GM23338 (cell line): ENCODE measurements at regions not wholly inside any gene's neighbourhood (a gene's known extent, or its start where the extent isn't known, plus 50 kb on each side); places are given as distances from the start of the nearest gene placed in this dataset.

Experiments used
- ATAC-seq: fragments of 200-7000 bp; cut with Tn5 transposase; 3 replicates; pipeline ENCODE4 v1.9.1; 2020
- DNase-seq: peaks from one replicate; pipeline ENCODE4 v3.0.0-alpha.2; 2015; ENCODE audit warnings: low spot score
- H2AFZ ChIP-seq: fragments of 200-600 bp; sonication (generic); 2 replicates; pipeline ENCODE4 v1.8.0; 2016; ENCODE audit warnings: antibody characterized with exemption, mild to moderate bottlenecking, moderate library complexity
- H3F3A ChIP-seq: fragments of 200-600 bp; sonication (generic); replicated peaks from 2 replicates; pipeline ENCODE4 v1.8.0; 2017; ENCODE audit warnings: antibody characterized with exemption, mixed run types, low read depth
- H3K27ac ChIP-seq: fragments of 200-600 bp; sonication (generic); 2 replicates; pipeline ENCODE4 v1.6.1; 2016; ENCODE audit warnings: low read depth
- H3K27me3 ChIP-seq: fragments of 200-600 bp; sonication (generic); 2 replicates; pipeline ENCODE4 v1.8.0; 2016; ENCODE audit warnings: mild to moderate bottlenecking, mixed run types, moderate library complexity; ENCODE audit not compliant: insufficient read depth
- H3K36me3 ChIP-seq: fragments of 200-600 bp; sonication (generic); 2 replicates; pipeline ENCODE4 v1.8.0; 2016; ENCODE audit warnings: mild to moderate bottlenecking; ENCODE audit not compliant: insufficient read depth
- H3K4me1 ChIP-seq: fragments of 200-600 bp; sonication (generic); 2 replicates; pipeline ENCODE4 v1.8.0; 2016; ENCODE audit warnings: mild to moderate bottlenecking, moderate library complexity; ENCODE audit not compliant: insufficient read depth
- H3K4me2 ChIP-seq: fragments of 200-600 bp; sonication (generic); 2 replicates; pipeline ENCODE4 v1.7.1; 2017; ENCODE audit warnings: mixed run types
- H3K4me3 ChIP-seq: fragments of 200-600 bp; sonication (generic); 2 replicates; pipeline ENCODE4 v1.6.1; 2016; ENCODE audit warnings: mixed run types
- H3K79me2 ChIP-seq: fragments of 200-600 bp; sonication (generic); replicated peaks from 2 replicates; pipeline ENCODE4 v1.8.0; 2017; ENCODE audit warnings: mild to moderate bottlenecking; ENCODE audit not compliant: insufficient read depth
- H3K9me2 ChIP-seq: fragments of 200-600 bp; sonication (generic); 2 replicates; pipeline ENCODE4 v1.8.0; 2017; ENCODE audit not compliant: insufficient read depth
- H4K20me1 ChIP-seq: fragments of 200-600 bp; sonication (generic); replicated peaks from 2 replicates; pipeline ENCODE4 v1.8.0; 2017; ENCODE audit warnings: mild to moderate bottlenecking; ENCODE audit not compliant: insufficient read depth
- H3K27ac Mint-ChIP-seq: 2 replicates; pipeline ENCODE4 v1.8.0; 2020; ENCODE audit warnings: inconsistent platforms, mild to moderate bottlenecking, moderate library complexity, mixed read lengths
- H3K27me3 Mint-ChIP-seq: 3 replicates; pipeline ENCODE4 v1.8.0; 2022; ENCODE audit warnings: low read depth, mild to moderate bottlenecking, moderate library complexity, mixed read lengths, inconsistent platforms; ENCODE audit not compliant: insufficient read depth, poor library complexity
- H3K36me3 Mint-ChIP-seq: 3 replicates; pipeline ENCODE4 v1.8.0; 2021; ENCODE audit warnings: low read depth, mild to moderate bottlenecking, inconsistent platforms, moderate library complexity, mixed read lengths
- H3K4me1 Mint-ChIP-seq: 3 replicates; pipeline ENCODE4 v1.8.0; 2020; ENCODE audit warnings: mild to moderate bottlenecking, inconsistent platforms, mixed read lengths
- H3K4me3 Mint-ChIP-seq: 3 replicates; pipeline ENCODE4 v1.8.0; 2021; ENCODE audit warnings: moderate library complexity, mild to moderate bottlenecking, inconsistent platforms, mixed read lengths
- H3K9me3 Mint-ChIP-seq: 3 replicates; pipeline ENCODE4 v1.8.0; 2020; ENCODE audit warnings: moderate library complexity, mild to moderate bottlenecking, inconsistent platforms, mixed read lengths
- CREB1 ChIP-seq: fragments of 250-450 bp; sonication (Bioruptor Pico); IDR thresholded peaks from 2 replicates; pipeline ENCODE4 v1.5.0; 2020; ENCODE audit warnings: low read depth, mild to moderate bottlenecking, moderate library complexity
- EZH2 ChIP-seq: fragments of 200-600 bp; sonication (generic); IDR thresholded peaks from one replicate; pipeline ENCODE4 v1.8.0; 2017; ENCODE audit warnings: antibody characterized with exemption, mild to moderate bottlenecking, low read depth; ENCODE audit not compliant: unreplicated experiment
- EZH2phosphoT487 ChIP-seq: fragments of 200-600 bp; sonication (generic); IDR thresholded peaks from one replicate; pipeline ENCODE4 v1.8.1; 2018; ENCODE audit warnings: antibody characterized with exemption; ENCODE audit not compliant: unreplicated experiment
- JUNB ChIP-seq: IDR thresholded peaks from one replicate; pipeline ENCODE4 v1.6.1; 2016; ENCODE audit warnings: antibody characterized with exemption; ENCODE audit not compliant: unreplicated experiment
- NANOG ChIP-seq: IDR thresholded peaks from 2 replicates; pipeline ENCODE4 v1.6.1; 2016; ENCODE audit warnings: antibody characterized with exemption, borderline replicate concordance
- POLR2AphosphoS5 ChIP-seq: IDR thresholded peaks from 2 replicates; pipeline ENCODE4 v1.6.1; 2016; ENCODE audit warnings: antibody characterized with exemption, low read depth
- STAT1 ChIP-seq: IDR thresholded peaks from one replicate; pipeline ENCODE4 v1.6.1; 2016; ENCODE audit warnings: antibody characterized with exemption; ENCODE audit not compliant: unreplicated experiment
- ZNF114 ChIP-seq: fragments of 250-450 bp; sonication (Bioruptor Pico); IDR thresholded peaks from 2 replicates; pipeline ENCODE4 v1.5.0; 2020; ENCODE audit warnings: mild to moderate bottlenecking, moderate library complexity
- ZNF331 ChIP-seq: fragments of 250-450 bp; sonication (Bioruptor Pico); IDR thresholded peaks from 2 replicates; pipeline ENCODE4 v1.5.0; 2020; ENCODE audit warnings: low read depth, mild to moderate bottlenecking, moderate library complexity
- TF ChIP-seq, protein P1 (sequence below): IDR thresholded peaks from 2 replicates; pipeline ENCODE4 v1.6.1; 2016; ENCODE audit warnings: antibody characterized with exemption
- TF ChIP-seq, protein P2 (sequence below): IDR thresholded peaks from one replicate; pipeline ENCODE4 v1.6.1; 2018; ENCODE audit warnings: antibody characterized with exemption; ENCODE audit not compliant: unreplicated experiment
- TF ChIP-seq, protein P3 (sequence below), 2 experiments: fragments of 200-600 bp in 1 of 2; sonication (generic) in 1 of 2; conservative IDR thresholded peaks; 2 replicates each; pipeline versions ENCODE4 v1.5.1 to v1.6.1; 2016 to 2017; ENCODE audit warnings: antibody characterized with exemption in 2 of 2, low read depth in 2 of 2, mild to moderate bottlenecking in 2 of 2, moderate library complexity in 1 of 2
- TF ChIP-seq, protein P4 (sequence below): fragments of 250-450 bp; sonication (Bioruptor Pico); IDR thresholded peaks from 2 replicates; pipeline ENCODE4 v1.5.0; 2020; ENCODE audit warnings: mild to moderate bottlenecking, moderate library complexity

- peak overlapping the region; percentile 58 for H3K4me2 ChIP-seq
- TF ChIP-seq, protein P1, sequence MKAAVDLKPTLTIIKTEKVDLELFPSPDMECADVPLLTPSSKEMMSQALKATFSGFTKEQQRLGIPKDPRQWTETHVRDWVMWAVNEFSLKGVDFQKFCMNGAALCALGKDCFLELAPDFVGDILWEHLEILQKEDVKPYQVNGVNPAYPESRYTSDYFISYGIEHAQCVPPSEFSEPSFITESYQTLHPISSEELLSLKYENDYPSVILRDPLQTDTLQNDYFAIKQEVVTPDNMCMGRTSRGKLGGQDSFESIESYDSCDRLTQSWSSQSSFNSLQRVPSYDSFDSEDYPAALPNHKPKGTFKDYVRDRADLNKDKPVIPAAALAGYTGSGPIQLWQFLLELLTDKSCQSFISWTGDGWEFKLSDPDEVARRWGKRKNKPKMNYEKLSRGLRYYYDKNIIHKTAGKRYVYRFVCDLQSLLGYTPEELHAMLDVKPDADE: no peak
- TF ChIP-seq CREB1: no peak
- TF ChIP-seq ZNF114: no peak
- TF ChIP-seq POLR2AphosphoS5: no peak
- no peak for TF ChIP-seq JUNB
- no peak for TF ChIP-seq EZH2phosphoT487
- TF ChIP-seq, protein P2, sequence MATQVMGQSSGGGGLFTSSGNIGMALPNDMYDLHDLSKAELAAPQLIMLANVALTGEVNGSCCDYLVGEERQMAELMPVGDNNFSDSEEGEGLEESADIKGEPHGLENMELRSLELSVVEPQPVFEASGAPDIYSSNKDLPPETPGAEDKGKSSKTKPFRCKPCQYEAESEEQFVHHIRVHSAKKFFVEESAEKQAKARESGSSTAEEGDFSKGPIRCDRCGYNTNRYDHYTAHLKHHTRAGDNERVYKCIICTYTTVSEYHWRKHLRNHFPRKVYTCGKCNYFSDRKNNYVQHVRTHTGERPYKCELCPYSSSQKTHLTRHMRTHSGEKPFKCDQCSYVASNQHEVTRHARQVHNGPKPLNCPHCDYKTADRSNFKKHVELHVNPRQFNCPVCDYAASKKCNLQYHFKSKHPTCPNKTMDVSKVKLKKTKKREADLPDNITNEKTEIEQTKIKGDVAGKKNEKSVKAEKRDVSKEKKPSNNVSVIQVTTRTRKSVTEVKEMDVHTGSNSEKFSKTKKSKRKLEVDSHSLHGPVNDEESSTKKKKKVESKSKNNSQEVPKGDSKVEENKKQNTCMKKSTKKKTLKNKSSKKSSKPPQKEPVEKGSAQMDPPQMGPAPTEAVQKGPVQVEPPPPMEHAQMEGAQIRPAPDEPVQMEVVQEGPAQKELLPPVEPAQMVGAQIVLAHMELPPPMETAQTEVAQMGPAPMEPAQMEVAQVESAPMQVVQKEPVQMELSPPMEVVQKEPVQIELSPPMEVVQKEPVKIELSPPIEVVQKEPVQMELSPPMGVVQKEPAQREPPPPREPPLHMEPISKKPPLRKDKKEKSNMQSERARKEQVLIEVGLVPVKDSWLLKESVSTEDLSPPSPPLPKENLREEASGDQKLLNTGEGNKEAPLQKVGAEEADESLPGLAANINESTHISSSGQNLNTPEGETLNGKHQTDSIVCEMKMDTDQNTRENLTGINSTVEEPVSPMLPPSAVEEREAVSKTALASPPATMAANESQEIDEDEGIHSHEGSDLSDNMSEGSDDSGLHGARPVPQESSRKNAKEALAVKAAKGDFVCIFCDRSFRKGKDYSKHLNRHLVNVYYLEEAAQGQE: no peak
- no peak for TF ChIP-seq STAT1
- TF ChIP-seq, protein P3, sequence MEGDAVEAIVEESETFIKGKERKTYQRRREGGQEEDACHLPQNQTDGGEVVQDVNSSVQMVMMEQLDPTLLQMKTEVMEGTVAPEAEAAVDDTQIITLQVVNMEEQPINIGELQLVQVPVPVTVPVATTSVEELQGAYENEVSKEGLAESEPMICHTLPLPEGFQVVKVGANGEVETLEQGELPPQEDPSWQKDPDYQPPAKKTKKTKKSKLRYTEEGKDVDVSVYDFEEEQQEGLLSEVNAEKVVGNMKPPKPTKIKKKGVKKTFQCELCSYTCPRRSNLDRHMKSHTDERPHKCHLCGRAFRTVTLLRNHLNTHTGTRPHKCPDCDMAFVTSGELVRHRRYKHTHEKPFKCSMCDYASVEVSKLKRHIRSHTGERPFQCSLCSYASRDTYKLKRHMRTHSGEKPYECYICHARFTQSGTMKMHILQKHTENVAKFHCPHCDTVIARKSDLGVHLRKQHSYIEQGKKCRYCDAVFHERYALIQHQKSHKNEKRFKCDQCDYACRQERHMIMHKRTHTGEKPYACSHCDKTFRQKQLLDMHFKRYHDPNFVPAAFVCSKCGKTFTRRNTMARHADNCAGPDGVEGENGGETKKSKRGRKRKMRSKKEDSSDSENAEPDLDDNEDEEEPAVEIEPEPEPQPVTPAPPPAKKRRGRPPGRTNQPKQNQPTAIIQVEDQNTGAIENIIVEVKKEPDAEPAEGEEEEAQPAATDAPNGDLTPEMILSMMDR (conservative IDR thresholded peaks at IDR 0.05; ENCODE audit: low read depth in 2 of 2): no peak
- TF ChIP-seq, protein P4, sequence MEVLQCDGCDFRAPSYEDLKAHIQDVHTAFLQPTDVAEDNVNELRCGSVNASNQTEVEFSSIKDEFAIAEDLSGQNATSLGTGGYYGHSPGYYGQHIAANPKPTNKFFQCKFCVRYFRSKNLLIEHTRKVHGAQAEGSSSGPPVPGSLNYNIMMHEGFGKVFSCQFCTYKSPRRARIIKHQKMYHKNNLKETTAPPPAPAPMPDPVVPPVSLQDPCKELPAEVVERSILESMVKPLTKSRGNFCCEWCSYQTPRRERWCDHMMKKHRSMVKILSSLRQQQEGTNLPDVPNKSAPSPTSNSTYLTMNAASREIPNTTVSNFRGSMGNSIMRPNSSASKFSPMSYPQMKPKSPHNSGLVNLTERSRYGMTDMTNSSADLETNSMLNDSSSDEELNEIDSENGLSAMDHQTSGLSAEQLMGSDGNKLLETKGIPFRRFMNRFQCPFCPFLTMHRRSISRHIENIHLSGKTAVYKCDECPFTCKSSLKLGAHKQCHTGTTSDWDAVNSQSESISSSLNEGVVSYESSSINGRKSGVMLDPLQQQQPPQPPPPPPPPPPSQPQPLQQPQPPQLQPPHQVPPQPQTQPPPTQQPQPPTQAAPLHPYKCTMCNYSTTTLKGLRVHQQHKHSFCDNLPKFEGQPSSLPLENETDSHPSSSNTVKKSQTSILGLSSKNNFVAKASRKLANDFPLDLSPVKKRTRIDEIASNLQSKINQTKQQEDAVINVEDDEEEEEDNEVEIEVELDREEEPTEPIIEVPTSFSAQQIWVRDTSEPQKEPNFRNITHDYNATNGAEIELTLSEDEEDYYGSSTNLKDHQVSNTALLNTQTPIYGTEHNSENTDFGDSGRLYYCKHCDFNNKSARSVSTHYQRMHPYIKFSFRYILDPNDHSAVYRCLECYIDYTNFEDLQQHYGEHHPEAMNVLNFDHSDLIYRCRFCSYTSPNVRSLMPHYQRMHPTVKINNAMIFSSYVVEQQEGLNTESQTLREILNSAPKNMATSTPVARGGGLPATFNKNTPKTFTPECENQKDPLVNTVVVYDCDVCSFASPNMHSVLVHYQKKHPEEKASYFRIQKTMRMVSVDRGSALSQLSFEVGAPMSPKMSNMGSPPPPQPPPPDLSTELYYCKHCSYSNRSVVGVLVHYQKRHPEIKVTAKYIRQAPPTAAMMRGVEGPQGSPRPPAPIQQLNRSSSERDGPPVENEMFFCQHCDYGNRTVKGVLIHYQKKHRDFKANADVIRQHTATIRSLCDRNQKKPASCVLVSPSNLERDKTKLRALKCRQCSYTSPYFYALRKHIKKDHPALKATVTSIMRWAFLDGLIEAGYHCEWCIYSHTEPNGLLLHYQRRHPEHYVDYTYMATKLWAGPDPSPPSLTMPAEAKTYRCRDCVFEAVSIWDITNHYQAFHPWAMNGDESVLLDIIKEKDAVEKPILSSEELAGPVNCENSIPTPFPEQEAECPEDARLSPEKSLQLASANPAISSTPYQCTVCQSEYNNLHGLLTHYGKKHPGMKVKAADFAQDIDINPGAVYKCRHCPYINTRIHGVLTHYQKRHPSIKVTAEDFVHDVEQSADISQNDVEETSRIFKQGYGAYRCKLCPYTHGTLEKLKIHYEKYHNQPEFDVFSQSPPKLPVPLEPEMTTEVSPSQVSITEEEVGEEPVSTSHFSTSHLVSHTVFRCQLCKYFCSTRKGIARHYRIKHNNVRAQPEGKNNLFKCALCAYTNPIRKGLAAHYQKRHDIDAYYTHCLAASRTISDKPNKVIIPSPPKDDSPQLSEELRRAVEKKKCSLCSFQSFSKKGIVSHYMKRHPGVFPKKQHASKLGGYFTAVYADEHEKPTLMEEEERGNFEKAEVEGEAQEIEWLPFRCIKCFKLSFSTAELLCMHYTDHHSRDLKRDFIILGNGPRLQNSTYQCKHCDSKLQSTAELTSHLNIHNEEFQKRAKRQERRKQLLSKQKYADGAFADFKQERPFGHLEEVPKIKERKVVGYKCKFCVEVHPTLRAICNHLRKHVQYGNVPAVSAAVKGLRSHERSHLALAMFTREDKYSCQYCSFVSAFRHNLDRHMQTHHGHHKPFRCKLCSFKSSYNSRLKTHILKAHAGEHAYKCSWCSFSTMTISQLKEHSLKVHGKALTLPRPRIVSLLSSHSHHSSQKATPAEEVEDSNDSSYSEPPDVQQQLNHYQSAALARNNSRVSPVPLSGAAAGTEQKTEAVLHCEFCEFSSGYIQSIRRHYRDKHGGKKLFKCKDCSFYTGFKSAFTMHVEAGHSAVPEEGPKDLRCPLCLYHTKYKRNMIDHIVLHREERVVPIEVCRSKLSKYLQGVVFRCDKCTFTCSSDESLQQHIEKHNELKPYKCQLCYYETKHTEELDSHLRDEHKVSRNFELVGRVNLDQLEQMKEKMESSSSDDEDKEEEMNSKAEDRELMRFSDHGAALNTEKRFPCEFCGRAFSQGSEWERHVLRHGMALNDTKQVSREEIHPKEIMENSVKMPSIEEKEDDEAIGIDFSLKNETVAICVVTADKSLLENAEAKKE (CRISPR knock-in tag): no peak
- no peak for TF ChIP-seq ZNF331 (CRISPR knock-in tag)
- no peak for TF ChIP-seq NANOG
- no peak for TF ChIP-seq EZH2
- DNase-seq: peak; percentile 55
These were observed 279.6 kb upstream of the CLNK start for GRCh38 chr4:10963958-10964703.

More at GRCh38 chr4:10963958-10964703, 279.6 kb upstream of the CLNK start:
- peaks cover 23% of the 10 kb centered on the region for H3K4me1 ChIP-seq
- H3K27ac ChIP-seq: no peak overlapping the region
- H3K79me2 ChIP-seq: no peaks in the 10 kb centered on the region
- 0 out of 2 replicates have a peak, but pooled peaks cover 3% of the 10 kb centered on the region for H3K27me3 ChIP-seq
- no peak overlapping the region for H3K27ac Mint-ChIP-seq
- H3K27me3 Mint-ChIP-seq: peaks cover 4% of the 10 kb centered on the region
- H3K4me1 Mint-ChIP-seq: peaks cover 39% of the 10 kb centered on the region
- H2AFZ ChIP-seq: 0 out of 2 replicates have a peak overlapping the region, but pooled peaks have one; percentile 29
- no peaks in the 10 kb centered on the region for H4K20me1 ChIP-seq
- H3K36me3 ChIP-seq: no peaks in the 10 kb centered on the region
- no peak overlapping the region for H3K4me3 Mint-ChIP-seq
- H3K9me3 Mint-ChIP-seq: no peaks in the 10 kb centered on the region
- no peaks in the 10 kb centered on the region for H3F3A ChIP-seq
- ATAC-seq: peak; percentile 89
- no peaks in the 10 kb centered on the region for H3K9me2 ChIP-seq
- no peaks in the 10 kb centered on the region for H3K36me3 Mint-ChIP-seq
- H3K4me3 ChIP-seq: no peak overlapping the region
